HG03432 (cell line): ENCODE measurements at regions not wholly inside any gene's neighbourhood (a gene's known extent, or its start where the extent isn't known, plus 50 kb on each side); places are given as distances from the start of the nearest gene placed in this dataset.

ENCODE experiments used
- ATAC-seq: cut with Tn5 transposase; IDR thresholded peaks from one replicate; pipeline ENCODE4 v1.9.1; 2021; ENCODE audit warnings: mild to moderate bottlenecking, moderate library complexity; ENCODE audit not compliant: unreplicated experiment

DNA sequence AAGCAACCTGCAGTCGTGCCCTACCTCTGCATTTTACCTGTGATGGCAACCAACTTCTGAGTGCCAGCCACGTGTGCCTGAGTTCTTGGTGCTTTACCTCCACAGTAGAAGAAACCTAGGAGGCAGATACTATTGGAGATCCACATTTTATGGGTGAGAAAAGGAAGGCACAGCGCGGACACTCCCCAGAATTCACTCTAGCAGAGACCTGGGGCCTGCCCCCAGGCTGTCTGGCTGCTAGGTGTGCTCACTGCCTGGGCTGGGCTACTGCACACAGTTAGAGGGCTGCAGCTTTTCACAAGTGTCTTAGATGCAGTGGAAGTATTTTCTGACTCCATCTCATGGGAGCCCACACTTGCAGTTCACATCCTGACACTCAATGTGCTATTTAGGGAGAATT is 598.8 kb upstream of the ADAMTS16 start:
- no peak for ATAC-seq

DNA sequence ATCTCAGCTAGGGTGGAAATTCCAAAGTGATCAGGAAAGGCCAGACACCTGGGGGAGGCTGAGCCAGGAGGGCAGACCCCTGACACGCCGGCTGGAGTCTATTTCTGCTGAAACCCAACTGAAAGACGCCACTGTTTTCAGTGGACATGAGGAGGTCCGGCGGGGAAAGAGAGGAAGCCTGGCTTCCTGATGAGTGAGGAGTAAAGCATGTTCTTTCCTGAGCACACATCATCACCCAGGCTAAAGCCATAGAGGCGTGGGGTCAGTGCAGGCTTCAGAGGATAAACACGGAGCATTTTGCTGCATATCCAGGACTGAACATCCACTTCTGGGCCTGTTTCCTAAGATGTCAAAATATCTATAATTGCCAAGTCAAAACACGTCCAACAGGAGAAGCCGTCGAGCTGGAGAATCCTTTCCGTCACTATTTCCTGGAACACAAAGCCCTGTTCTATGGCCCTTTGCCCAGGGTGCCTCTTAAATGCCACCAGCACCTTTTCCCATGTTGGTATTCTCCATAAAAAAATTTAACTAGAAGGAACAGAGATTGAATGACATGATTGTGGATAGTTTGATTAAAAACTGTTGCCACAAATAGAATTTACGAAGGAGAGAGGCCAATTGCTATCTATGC is 597.9 kb upstream of the ADAMTS16 start:
- ATAC-seq, result no peak

DNA sequence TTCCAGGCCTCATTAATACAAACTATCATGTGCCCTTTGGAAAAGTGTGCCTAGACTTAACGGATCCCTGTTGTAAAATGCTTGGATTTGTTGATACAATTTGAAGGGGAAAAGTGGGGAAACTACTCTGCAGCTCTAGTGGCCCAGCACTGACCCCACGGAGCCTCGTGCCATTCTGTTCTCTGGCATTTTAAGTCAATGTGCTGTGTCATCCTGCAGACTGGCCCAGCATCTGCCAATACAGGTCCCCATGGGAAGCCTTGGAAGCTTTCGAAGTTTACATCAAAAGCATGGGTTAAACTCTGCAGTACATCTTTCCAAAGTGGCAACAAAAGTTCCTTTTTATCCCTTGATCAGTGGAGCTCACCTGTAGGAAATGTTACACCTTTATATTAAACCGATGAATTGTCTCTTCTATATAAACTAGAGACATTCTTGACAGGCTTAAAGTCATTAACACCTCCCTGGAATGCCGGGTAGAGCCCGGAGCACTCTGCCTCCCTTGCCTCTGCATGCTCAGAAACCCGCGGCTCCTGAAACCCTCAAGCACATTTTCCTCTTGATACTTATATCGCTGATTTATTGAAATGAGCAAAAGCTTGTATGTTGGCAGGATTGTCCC is 596.0 kb upstream of the ADAMTS16 start:
- no peak for ATAC-seq

DNA sequence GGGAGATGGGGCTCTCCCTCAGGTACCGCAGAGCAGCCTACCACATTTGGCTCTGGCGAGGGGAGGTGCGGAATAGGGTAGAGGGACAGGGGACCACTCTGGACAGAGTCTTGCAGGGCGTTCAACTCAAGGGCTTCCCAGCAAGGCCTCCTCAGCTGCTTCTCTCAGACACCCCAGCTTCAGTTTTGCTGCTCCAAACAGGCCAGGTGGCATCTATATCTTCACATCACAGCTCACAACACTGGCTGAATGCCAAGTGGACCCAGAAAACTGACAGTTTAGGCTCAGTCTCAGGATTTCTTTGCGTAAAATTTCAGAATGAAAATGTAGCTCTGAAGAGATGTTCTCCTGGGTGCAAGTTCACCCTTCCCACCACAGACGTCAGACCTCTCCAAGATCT is 592.6 kb upstream of the ADAMTS16 start:
- no peak for ATAC-seq

DNA sequence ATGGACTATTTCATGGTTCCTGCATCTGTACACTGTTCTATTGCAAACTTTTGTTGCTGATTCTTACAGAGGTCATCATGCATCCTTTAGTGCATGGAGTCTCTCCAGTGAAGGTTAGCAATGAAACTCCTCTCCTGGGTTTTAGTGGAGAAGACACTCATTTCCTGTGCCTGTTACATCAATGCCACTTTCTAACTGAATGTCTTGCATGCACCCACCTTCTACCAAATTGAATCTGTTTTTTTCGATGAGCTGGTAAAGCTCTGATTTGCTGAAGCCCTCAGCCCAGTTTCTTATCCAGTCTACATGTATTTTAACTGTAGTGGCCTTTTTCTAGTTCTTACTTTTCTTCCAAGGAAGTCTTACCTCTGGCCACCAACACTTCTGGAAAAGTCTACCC is 591.8 kb upstream of the ADAMTS16 start:
- no peak for ATAC-seq

DNA sequence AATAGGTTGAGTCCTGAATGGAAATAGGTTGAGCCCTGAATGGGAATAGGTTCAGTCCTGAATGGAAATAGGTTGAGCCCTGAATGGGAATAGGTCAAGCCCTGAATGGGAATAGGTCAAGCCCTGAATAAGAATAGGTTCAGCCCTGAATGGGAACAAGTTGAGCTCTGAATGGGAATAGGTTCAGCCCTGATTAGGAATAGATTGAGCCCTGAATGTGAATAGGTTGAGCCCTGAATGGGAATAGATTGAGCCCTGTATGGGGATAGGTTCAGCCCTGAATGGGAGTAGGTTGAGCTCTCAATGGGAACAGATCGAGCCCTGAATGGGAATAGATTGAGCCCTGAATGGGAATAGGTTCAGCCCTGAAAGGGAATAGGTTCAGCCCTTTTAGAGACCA is 590.8 kb upstream of the ADAMTS16 start:
- ATAC-seq, result no peak

DNA sequence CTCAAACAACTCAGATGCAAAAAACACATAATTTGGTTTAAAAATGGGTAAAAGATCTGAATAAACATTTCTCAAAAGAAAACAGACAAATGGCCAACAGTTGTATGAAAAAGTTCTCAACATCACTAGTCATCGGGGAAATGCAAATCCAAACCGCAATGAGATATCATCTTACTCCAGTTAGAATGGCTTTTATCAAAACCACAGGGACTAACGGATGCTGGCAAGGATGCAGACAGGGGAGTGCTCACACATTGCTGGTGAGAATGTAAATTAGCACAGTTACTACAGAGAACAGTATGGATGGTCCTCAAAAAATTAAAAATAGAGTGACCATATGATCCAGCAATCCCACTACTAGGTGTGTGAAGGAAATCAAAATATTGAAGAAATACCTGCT is 589.1 kb upstream of the ADAMTS16 start:
- ATAC-seq, result no peak

DNA sequence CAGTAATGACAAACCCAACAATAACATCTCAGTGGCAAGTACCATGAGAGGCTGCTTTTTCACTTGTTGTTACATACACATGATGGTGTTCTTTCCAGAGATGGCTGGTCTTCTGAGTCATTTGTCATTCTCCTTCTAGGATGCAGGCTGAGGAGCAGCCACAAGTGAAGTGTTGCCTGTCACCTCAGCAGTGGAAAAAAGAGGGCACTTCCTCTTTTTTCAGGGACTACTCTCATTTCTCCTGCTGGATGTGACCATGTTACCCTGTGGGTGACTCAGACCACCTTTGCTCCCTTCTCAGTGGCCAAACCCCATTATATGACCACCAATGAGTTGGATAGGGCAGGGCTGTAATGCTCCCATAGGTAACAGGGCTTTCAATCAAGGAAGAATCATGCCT is 587.0 kb upstream of the ADAMTS16 start:
- no peak for ATAC-seq

DNA sequence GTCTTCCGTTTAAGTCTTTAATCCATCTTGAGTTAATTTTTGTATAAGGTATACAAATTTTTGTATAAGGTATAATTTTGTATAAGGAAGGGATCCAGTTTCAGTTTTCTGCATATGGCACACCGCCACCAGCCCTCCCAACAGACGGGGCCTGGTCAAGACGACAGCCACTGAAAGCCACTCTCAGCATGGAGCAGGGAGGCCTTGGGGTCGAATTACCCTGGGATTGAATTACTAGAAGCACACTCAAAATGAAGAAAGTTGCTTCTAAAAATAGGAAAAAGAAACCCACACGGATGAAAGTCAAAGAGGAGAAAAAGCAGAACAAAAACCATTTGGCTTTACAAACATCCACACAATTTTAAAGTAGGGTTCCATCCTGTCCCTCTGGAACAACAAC is 586.2 kb upstream of the ADAMTS16 start:
- no peak for ATAC-seq

DNA sequence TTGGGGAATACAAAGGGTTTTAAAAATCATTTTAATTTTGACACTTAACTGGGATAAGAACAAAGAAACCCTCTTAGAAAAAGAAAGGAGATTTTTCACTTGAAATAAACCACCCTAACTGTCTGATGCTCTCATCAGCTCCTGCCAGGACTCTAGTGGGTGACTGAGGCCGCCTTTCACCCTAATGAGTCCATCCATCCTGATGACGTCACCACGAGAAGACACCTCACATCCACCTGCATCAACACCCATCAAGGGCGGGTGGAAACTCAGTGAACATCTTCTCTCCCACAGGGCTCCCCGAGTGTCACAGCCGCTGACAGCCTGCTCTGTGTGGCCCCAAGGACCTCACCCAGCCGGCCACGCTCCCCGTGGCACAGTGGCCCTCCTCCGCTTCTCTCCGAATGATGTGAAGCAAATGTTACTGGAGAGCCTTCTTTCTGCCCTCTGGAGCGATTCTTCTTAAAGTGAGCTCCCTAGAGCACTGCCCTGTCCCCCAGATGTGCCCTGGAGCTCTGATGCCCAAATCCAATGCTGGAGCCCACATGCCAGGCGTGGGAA is 584.3 kb upstream of the ADAMTS16 start:
- ATAC-seq, result no peak

DNA sequence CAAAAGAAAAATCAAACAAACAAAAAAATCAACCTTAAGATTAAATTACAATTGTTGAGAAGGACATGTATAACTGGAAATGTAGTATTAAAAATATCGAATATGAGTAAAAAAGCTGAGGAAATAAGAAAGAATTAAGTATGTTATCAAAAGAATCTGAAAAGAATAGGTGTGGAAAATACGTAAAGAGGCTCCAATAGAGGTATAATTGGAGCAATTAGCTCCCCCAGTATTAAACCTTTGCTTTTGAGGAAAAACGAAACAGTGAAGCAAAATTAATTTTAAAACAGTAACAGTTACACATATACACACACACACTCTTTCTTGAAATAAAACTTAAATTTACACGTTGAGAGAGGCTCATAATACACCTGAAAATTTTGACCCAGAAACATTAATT is 578.7 kb upstream of the ADAMTS16 start:
- no peak for ATAC-seq

DNA sequence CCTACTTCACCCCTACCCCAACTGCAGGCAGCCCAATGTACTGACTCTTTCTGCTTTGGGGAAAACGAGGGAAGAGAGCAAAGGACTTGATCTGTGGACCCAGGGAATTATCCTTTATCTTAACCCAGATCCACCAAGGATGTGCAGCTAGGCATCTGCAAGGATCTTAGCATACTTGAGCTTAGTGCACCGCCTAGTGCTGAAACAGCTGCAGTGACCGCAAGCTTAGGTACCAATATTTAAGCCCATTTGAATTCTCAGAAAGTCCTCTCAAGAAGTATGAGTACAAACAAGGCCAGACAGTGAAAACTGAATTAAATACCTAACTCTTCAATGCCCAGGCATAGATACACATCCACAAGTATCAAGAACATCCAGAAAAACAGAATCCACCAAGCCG is 576.7 kb upstream of the ADAMTS16 start:
- no peak for ATAC-seq

DNA sequence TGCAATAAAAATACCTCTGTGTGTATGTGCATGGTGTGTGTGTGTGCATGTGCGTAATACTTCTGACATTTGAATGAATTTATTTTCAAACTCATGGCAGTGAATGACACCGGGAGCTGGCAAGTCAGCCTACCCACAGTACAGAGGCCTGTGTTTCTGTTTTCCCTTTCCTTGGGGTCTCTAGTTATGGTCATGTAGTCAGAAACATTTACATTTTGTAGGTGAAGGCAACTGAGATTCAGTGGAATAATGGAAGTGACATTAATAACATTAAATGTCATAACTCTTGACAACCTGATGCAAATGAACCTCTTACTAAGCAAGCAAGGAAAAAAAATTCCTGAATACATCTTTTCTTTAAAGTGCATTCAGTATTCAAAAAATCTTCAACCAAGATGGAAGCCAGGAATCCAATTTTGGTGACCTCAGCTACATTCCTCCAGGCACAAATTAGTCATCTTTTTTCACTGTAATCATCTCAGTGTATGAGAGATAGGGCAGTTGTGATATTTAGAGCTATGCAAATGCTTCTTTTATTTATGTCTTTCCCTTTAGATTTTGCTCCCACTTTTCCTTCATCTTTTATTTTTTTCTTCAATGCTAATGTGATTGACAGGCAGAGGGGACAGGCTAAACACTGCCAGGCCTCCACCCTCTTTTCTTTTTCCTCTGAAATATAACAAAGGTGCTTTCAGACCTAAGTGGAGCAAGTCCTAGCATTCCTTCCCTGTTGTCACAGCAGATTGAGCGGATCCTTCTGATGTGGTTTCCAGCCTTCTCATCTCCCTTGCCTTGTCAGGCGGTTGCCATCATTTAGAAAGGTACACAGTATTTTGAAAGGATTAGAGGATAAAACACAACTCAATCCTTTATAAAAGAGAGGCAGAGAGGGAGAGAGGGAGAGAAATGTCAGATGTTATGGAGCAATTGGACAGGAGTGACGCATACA is 569.8 kb upstream of the ADAMTS16 start:
- ATAC-seq, result no peak

DNA sequence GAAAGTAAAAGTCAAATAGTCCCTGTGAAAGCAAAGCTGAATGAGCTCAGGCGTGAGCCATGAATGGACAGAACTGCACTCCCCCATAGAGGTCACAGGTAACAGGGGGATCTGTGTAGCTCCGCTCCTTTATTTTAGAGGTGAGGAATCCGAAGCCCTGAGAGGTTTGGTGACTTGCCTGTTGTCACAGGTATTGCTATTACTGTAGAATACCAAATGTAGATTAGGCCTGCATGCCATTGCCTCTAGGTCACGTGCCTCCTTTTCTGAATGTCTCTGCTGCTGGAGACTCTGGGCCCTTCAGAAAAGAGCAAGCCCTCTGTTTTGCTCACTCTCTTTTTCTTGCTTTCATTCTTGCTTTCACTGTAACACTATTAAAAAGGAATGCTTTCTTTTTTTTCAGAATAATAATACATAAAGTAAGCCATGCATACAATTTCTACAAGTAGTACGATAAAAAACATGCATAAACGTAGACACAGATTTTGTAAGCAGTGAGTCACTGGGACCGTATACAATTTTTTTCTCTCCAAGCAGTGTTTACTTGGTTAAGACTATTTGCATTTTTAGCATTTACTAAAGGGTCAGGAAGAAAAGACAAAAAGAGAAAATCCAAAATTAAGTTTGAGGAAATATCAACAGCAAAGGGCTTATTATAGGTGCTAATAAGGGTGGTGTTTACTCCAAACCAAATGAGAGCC is 568.7 kb upstream of the ADAMTS16 start:
- no peak for ATAC-seq

DNA sequence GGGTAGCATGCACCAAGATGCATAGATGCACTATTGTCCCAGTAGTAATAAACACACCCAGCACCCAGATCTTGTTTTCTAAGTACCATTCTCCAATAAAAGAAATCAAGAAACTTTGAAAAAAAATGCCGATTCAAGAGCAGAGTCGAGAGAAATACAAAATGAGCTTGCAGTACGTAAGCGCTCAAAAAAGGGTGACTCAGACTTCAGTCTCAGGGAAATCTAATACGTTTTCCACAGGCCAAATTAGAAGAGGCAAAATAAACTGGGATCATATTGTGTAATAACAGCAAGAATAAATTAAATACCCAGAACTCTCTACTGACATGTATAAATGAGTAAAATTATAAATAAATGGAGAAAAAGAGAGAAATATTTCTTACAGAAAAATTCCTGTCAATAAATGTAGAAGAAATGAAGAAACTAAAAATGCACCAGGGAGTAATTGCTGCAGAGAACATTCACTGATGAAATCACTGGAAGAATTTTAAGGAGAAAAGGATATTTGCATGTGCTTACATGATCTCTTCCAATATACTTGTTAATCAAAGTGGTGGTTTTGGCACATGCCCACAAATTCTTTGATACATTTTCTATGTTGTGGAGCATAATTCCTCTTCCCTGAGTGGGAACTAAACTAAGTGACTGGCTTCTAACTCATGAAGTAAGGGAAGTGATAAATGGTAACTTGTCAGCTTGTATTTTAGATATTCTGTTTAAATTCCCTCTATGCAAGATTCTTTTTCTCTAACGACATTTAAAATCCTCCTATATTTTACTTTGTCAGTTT is 567.6 kb upstream of the ADAMTS16 start:
- ATAC-seq, result no peak

DNA sequence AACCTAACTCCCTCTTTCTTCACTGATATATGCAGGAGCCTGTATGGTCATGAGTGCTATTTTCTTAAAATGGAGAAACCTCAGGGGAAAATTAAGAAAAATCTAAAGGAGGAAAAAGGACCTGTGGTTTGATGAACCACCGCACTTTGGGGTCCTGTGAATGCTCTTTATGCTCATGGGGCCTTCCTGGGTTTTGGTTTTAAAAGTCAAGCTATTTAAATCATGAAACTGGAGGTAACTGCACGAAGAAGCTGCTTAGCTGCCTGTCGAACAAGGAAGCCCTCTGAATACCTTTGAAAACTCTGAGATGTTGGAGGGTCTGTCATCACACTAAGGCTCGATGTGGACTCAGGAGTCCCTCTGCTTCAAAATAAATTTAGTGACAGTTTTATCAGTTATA is 564.5 kb upstream of the ADAMTS16 start:
- no peak for ATAC-seq

DNA sequence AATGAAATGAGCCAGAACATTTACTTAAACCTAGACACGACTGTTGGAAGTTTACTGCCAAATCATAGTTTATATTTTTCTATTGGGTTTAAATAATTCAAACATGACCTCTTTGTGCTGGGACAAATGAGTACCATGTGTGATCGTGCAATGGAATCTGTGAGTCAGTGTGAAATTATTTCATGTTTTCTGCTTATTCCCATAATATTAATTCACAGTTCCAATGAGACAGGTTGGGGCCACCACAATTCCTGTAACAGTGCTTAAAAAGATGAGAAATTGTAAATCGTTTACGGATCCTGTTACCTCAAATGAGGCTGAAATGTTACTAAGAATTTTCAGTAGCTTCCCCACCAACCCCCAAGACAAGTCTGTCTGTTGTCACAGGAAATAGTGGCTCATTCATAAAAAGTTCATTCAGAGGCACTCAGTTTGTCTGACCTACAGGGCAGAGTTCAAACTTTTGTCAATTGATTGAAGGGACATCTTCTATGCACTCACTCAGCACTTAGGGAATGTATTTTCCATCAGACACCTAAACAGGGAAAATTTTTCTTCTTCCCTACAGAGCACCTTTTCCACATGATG is 563.9 kb upstream of the ADAMTS16 start:
- ATAC-seq, result no peak

DNA sequence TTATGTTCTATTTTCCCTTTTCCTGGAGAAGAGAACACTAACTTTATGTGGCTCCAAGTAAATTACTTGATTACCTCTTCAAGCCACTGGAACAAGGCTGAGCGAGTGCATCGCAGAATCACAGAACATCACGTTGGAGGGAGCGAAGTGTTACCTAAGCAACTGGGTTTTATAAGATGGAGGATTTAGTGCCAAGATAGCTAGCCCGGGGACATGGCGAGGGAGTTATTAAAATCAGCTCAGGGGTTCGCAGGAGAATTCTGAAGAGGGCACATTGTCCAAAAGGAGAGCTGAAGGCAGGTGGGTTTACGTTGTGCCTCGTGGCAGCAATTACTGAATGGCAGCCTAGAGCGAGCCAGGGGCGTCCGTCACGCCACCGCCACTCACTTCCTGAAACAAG is 563.2 kb upstream of the ADAMTS16 start:
- ATAC-seq, result no peak

DNA sequence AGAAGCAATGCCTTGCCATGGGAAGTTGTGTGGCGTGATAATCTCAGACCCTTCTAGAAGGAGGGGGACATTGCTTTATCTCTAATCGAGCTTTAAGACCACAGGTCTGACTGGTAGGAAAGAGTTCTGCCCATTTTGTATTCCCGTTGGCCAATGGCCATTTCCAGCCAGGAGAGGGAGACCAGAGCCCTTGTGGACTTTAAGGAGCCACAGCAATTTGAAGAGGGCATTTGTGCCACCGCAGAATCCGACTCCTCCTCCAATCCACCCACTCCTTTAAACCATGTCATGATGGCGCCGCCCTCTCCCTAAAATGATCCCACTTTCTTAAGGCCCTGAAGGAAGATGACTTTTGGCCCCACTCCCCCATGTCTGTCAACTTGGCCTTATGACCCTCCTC is 560.5 kb upstream of the ADAMTS16 start:
- ATAC-seq, result no peak

DNA sequence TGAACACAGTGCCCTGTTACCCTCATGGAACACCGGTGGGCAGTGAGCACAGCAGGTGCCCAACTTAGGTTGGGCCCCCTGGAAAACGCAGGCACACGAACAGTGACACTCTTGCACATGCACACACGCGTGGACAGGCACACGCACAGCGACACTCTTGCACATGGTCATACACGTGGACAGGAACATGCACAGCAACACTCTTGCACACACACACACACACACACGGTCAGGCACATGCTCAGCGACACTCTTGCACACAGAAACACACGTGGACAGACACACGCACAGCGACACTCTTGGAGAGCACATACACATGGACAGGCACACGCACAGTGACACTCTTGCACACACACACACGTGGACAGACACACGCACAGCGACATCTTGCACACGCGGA is 559.4 kb upstream of the ADAMTS16 start:
- no peak for ATAC-seq
